ENCODE measurements at regions not wholly inside any gene's neighbourhood (a gene's known extent, or its start where the extent isn't known, plus 50 kb on each side); places are given as distances from the start of the nearest gene placed in this dataset.

- TF ChIP-seq ZNF416 (CRISPR knock-in tag; IDR thresholded peaks at IDR 0.05) = no peak
- no peak for TF ChIP-seq RELA (CRISPR knock-in tag; IDR thresholded peaks at IDR 0.05; ENCODE audit: borderline replicate concordance)
- TF ChIP-seq NFATC4 (CRISPR knock-in tag; IDR thresholded peaks at IDR 0.05) = no peak
- no peak for TF ChIP-seq MAX (CRISPR knock-in tag; IDR thresholded peaks at IDR 0.05)
- no peak for TF ChIP-seq JUN (CRISPR knock-in tag; IDR thresholded peaks at IDR 0.05)
- no peak for TF ChIP-seq GTF2I (CRISPR knock-in tag; conservative IDR thresholded peaks at IDR 0.05)
- no peak for TF ChIP-seq SOX15 (CRISPR knock-in tag; IDR thresholded peaks at IDR 0.05)
- no peaks in the 10 kb centered on the region for H3K36me3 Mint-ChIP-seq
- H3K27me3 Mint-ChIP-seq (ENCODE audit: low read depth) = no peaks in the 10 kb centered on the region
- H3K4me1 Mint-ChIP-seq = 0 out of 2 replicates have a peak, but pooled peaks cover 3% of the 10 kb centered on the region
- H3K27ac Mint-ChIP-seq = no peak overlapping the region
- H3K9me3 Mint-ChIP-seq = no peaks in the 10 kb centered on the region
- no peak for ATAC-seq
- H3K4me3 Mint-ChIP-seq = no peak overlapping the region
- ChIA-PET POLR2A (no interaction called here), CTCF (no interaction called here)
- no peak for DNase-seq (ENCODE audit: low spot score)
These were observed 84.6 kb upstream of the IRF2 start for GRCh38 chr4:184558996-184559395.

- H3K9me3 Mint-ChIP-seq = no peaks in the 10 kb centered on the region
- TF ChIP-seq ZNF138 (CRISPR knock-in tag; conservative IDR thresholded peaks at IDR 0.05) (0 out of 2 replicates have a peak, but pooled peaks have one; percentile 27), E2F1 (CRISPR knock-in tag; IDR thresholded peaks at IDR 0.05) (no peak)
- peak; percentile 51; the same call in 1 of the 2 replicates for ATAC-seq
- ChIA-PET POLR2A (no interaction called here), CTCF (no interaction called here)
- peak; percentile 21 for DNase-seq (ENCODE audit: low spot score)
- H3K4me1 Mint-ChIP-seq = peaks cover 10% of the 10 kb centered on the region
- no peak overlapping the region for H3K4me3 Mint-ChIP-seq
- H3K27ac Mint-ChIP-seq = no peak overlapping the region
- H3K27me3 Mint-ChIP-seq (ENCODE audit: low read depth) = no peaks in the 10 kb centered on the region
- H3K36me3 Mint-ChIP-seq = no peaks in the 10 kb centered on the region
These were observed 79.5 kb upstream of the IRF2 start for GRCh38 chr4:184553891-184554290.

GRCh38 chr4:184550476-184550875, 76.1 kb upstream of the IRF2 start:
- TF ChIP-seq NR1H2 (CRISPR knock-in tag; IDR thresholded peaks at IDR 0.05) = no peak
- Mint-ChIP-seq H3K27ac (no peak overlapping the region), H3K4me1 (peaks cover 17% of the 10 kb centered on the region), H3K4me3 (no peak overlapping the region), H3K9me3 (peaks cover 3% of the 10 kb centered on the region), H3K36me3 (no peaks in the 10 kb centered on the region), H3K27me3 (ENCODE audit: low read depth) (no peaks in the 10 kb centered on the region)
- ATAC-seq (no peak), DNase-seq (ENCODE audit: low spot score) (no peak)
- ChIA-PET CTCF (interaction anchor here (0.6 kb wide), 1 partner anchor 195 kb away, joined by 3 read pairs; no protein-coding TSS in a partner anchor), POLR2A (interaction anchor here (0.6 kb wide), 1 partner anchor 23 kb away, joined by 6 read pairs; no protein-coding TSS in a partner anchor)

GRCh38 chr4:184548648-184549341, 74.4 kb upstream of the IRF2 start:
- CTCF ChIA-PET = interaction anchor here (0.9 kb wide), 1 partner anchor 285 kb away, joined by 5 read pairs; no protein-coding TSS in a partner anchor
- POLR2A ChIA-PET = no interaction called here
- no peaks in the 10 kb centered on the region for H3K27me3 Mint-ChIP-seq (ENCODE audit: low read depth)

More at GRCh38 chr4:184548648-184549341, 74.4 kb upstream of the IRF2 start:
- DNase-seq (ENCODE audit: low spot score) (peak; percentile 26), ATAC-seq (peak; percentile 74)
- peaks cover 10% of the 10 kb centered on the region for H3K9me3 Mint-ChIP-seq
- H3K4me3 Mint-ChIP-seq = peak overlapping the region; percentile 46
- TF ChIP-seq ATF6 (CRISPR knock-in tag; IDR thresholded peaks at IDR 0.05) = no peak
- TF ChIP-seq MAX (CRISPR knock-in tag; IDR thresholded peaks at IDR 0.05) = peak; percentile 49; the same call in 1 of the 2 replicates
- H3K27ac Mint-ChIP-seq = peak overlapping the region; percentile 39
- peaks cover 12% of the 10 kb centered on the region for H3K4me1 Mint-ChIP-seq
- H3K36me3 Mint-ChIP-seq = no peaks in the 10 kb centered on the region
